WTC11 (cell line): ENCODE measurements at regions not wholly inside any gene's neighbourhood (a gene's known extent, or its start where the extent isn't known, plus 50 kb on each side); places are given as distances from the start of the nearest gene placed in this dataset.

Source experiments
- ATAC-seq: fragments of 200-7000 bp; cut with Tn5 transposase; 2 replicates; pipeline ENCODE4 v1.10.0; 2021; ENCODE audit warnings: mild to moderate bottlenecking, moderate library complexity
- CTCF ChIA-PET: fragments of 300-600 bp; sonication (Branson Sonifier 250); formaldehyde crosslinking; loops from one replicate; lab custom pipeline; 2021; ENCODE audit warnings: antibody characterized with exemption; lab: Charles Lee
- POLR2A ChIA-PET: fragments of 350-600 bp; sonication (Branson Sonifier 250); formaldehyde crosslinking; loops from one replicate; lab custom pipeline; 2021; ENCODE audit warnings: antibody characterized with exemption; lab: Charles Lee
- DNase-seq: peaks from one replicate; pipeline ENCODE4 v3.0.0; 2021; ENCODE audit warnings: low spot score
- H3K27ac Mint-ChIP-seq: 2 replicates; pipeline ENCODE4 v1.8.0; 2021; ENCODE audit warnings: mixed read lengths
- H3K27me3 Mint-ChIP-seq: 2 replicates; pipeline ENCODE4 v1.8.0; 2021; ENCODE audit warnings: low read depth, mild to moderate bottlenecking, moderate library complexity, mixed read lengths
- H3K36me3 Mint-ChIP-seq: 2 replicates; pipeline ENCODE4 v1.8.0; 2021; ENCODE audit warnings: mixed read lengths
- H3K4me1 Mint-ChIP-seq: 2 replicates; pipeline ENCODE4 v1.8.0; 2022; ENCODE audit warnings: mixed read lengths
- H3K4me3 Mint-ChIP-seq: 2 replicates; pipeline ENCODE4 v1.8.0; 2021; ENCODE audit warnings: mild to moderate bottlenecking, moderate library complexity, mixed read lengths
- H3K9me3 Mint-ChIP-seq: 2 replicates; pipeline ENCODE4 v1.8.0; 2021; ENCODE audit warnings: mixed read lengths
- CBFB ChIP-seq: sonication (generic); formaldehyde crosslinking; IDR thresholded peaks from 2 replicates; pipeline ENCODE4 v1.8.1; 2022; ENCODE audit warnings: mild to moderate bottlenecking, low read depth, missing genetic modification reagents
- CREB1 ChIP-seq: sonication (generic); formaldehyde crosslinking; IDR thresholded peaks from 2 replicates; pipeline ENCODE4 v1.8.0; 2023; ENCODE audit warnings: mild to moderate bottlenecking, missing genetic modification reagents
- EMX1 ChIP-seq: fragments of 250-450 bp; sonication (Bioruptor Pico); IDR thresholded peaks from 2 replicates; pipeline ENCODE4 v1.8.0; 2021; ENCODE audit warnings: mild to moderate bottlenecking
- FOXP1 ChIP-seq: sonication (generic); formaldehyde crosslinking; IDR thresholded peaks from 2 replicates; pipeline ENCODE4 v1.8.0; 2022; ENCODE audit warnings: missing genetic modification reagents, mild to moderate bottlenecking, moderate library complexity, borderline replicate concordance
- GRHL2 ChIP-seq: fragments of 250-450 bp; sonication (Bioruptor Pico); IDR thresholded peaks from 2 replicates; pipeline ENCODE4 v1.8.0; 2022; ENCODE audit warnings: mild to moderate bottlenecking, moderate library complexity; ENCODE audit not compliant: insufficient replicate concordance, severe bottlenecking
- MXD4 ChIP-seq: fragments of 250-450 bp; sonication (Bioruptor Pico); IDR thresholded peaks from 2 replicates; pipeline ENCODE4 v1.8.0; 2021; ENCODE audit warnings: mild to moderate bottlenecking, moderate library complexity, borderline replicate concordance
- NFE2L1 ChIP-seq: sonication (generic); formaldehyde crosslinking; IDR thresholded peaks from 2 replicates; pipeline ENCODE4 v1.8.1; 2023; ENCODE audit warnings: missing genetic modification reagents
- NR2C2 ChIP-seq: sonication (generic); formaldehyde crosslinking; IDR thresholded peaks from 2 replicates; pipeline ENCODE4 v1.8.0; 2022; ENCODE audit warnings: mild to moderate bottlenecking, missing genetic modification reagents
- PRRX2 ChIP-seq: fragments of 250-450 bp; sonication (Bioruptor Pico); IDR thresholded peaks from 2 replicates; pipeline ENCODE4 v1.8.0; 2021; ENCODE audit warnings: mild to moderate bottlenecking
- TP53 ChIP-seq: sonication (generic); formaldehyde crosslinking; IDR thresholded peaks from 2 replicates; pipeline ENCODE4 v1.8.1; 2023; ENCODE audit warnings: mild to moderate bottlenecking, missing genetic modification reagents
- ZNF219 ChIP-seq: sonication (generic); formaldehyde crosslinking; IDR thresholded peaks from 2 replicates; pipeline ENCODE4 v1.8.0; 2023; ENCODE audit warnings: missing genetic modification reagents, mild to moderate bottlenecking, borderline replicate concordance
- ZNF416 ChIP-seq: fragments of 250-450 bp; sonication (Bioruptor Pico); IDR thresholded peaks from 2 replicates; pipeline ENCODE4 v1.9.0; 2021; ENCODE audit warnings: mild to moderate bottlenecking, inconsistent platforms
- TF ChIP-seq, protein P1 (sequence below): sonication (generic); formaldehyde crosslinking; IDR thresholded peaks from 2 replicates; pipeline ENCODE4 v1.8.0; 2022; ENCODE audit warnings: missing genetic modification reagents
- TF ChIP-seq, protein P2 (sequence below): fragments of 250-450 bp; sonication (Bioruptor Pico); conservative IDR thresholded peaks from 2 replicates; pipeline ENCODE4 v1.9.0; 2021; ENCODE audit warnings: mild to moderate bottlenecking
- TF ChIP-seq, protein P3 (sequence below): fragments of 250-450 bp; sonication (Bioruptor Pico); IDR thresholded peaks from 2 replicates; pipeline ENCODE4 v1.9.0; 2021; ENCODE audit warnings: moderate library complexity, mild to moderate bottlenecking, inconsistent platforms, borderline replicate concordance
- TF ChIP-seq, protein P4 (sequence below): sonication (generic); formaldehyde crosslinking; IDR thresholded peaks from 2 replicates; pipeline ENCODE4 v1.8.0; 2022; ENCODE audit warnings: mild to moderate bottlenecking, missing genetic modification reagents
- TF ChIP-seq, protein P5 (sequence below): sonication (generic); formaldehyde crosslinking; IDR thresholded peaks from 2 replicates; pipeline ENCODE4 v1.8.1; 2023; ENCODE audit warnings: mild to moderate bottlenecking, moderate library complexity, missing genetic modification reagents

DNA sequence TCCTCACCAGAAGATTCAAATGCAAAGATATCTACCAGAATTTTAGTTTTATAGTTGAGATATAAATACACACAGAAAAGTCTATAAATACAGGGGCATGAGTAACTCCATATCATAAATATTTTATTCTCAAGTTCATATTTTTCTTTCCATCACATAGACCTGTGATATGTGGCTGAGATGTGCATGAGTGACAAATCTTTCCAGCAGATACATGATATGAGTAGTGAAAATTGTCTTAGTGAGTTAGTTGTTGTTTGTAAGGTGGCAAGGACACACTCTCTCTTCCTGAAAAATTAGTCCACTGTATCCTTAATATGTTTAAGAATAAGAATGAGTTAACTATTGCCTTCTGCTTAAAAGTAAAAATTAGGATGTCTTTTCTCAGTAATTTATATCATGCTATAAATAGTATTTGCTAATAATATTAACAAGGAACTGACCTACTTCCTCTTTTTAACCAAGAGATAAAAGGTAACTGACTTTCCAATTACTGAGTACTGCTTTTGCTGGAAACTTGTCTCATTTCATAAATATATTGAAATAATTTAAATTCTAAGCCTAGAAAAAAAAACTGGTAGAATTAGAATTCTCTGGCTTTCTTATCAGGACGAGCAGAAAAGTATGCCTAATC lies 85.2 kb upstream of the SESTD1 start:
- POLR2A ChIA-PET: no interaction called here
- no peaks in the 10 kb centered on the region for H3K27me3 Mint-ChIP-seq
- CTCF ChIA-PET: no interaction called here

DNA sequence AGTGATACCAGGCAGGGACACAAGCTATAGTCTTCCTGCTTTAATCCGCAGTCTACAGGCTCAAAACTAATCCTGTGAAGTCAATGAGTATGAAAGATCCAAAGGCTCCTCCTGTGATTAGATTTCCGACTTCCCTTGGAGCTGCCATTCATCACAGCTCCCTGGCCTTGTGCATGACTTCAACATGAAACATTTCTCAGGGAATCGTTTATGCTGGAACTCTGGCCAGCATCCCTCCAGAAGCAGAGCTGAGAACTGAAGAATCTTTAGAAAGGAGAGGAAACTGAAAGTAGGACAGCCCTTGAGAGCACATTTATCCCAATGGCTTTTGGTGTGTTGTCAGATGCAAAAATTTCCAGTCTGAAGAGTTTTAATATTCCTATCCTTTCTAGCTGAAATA lies 84.3 kb upstream of the SESTD1 start:
- H3K27me3 Mint-ChIP-seq: no peaks in the 10 kb centered on the region
- peaks cover 12% of the 10 kb centered on the region for H3K4me1 Mint-ChIP-seq
- ATAC-seq (no peak), DNase-seq (no peak)
- no peaks in the 10 kb centered on the region for H3K36me3 Mint-ChIP-seq
- H3K9me3 Mint-ChIP-seq: no peaks in the 10 kb centered on the region
- CTCF ChIA-PET: interaction anchor here (0.9 kb wide), 1 partner anchor 130 kb away, joined by 3 read pairs; no protein-coding TSS in a partner anchor
- no peak overlapping the region for H3K4me3 Mint-ChIP-seq
- POLR2A ChIA-PET: no interaction called here
- no peak overlapping the region for H3K27ac Mint-ChIP-seq
- TF ChIP-seq ZNF219: no peak
- no peak for TF ChIP-seq MXD4 (CRISPR knock-in tag)
- TF ChIP-seq, protein P1, sequence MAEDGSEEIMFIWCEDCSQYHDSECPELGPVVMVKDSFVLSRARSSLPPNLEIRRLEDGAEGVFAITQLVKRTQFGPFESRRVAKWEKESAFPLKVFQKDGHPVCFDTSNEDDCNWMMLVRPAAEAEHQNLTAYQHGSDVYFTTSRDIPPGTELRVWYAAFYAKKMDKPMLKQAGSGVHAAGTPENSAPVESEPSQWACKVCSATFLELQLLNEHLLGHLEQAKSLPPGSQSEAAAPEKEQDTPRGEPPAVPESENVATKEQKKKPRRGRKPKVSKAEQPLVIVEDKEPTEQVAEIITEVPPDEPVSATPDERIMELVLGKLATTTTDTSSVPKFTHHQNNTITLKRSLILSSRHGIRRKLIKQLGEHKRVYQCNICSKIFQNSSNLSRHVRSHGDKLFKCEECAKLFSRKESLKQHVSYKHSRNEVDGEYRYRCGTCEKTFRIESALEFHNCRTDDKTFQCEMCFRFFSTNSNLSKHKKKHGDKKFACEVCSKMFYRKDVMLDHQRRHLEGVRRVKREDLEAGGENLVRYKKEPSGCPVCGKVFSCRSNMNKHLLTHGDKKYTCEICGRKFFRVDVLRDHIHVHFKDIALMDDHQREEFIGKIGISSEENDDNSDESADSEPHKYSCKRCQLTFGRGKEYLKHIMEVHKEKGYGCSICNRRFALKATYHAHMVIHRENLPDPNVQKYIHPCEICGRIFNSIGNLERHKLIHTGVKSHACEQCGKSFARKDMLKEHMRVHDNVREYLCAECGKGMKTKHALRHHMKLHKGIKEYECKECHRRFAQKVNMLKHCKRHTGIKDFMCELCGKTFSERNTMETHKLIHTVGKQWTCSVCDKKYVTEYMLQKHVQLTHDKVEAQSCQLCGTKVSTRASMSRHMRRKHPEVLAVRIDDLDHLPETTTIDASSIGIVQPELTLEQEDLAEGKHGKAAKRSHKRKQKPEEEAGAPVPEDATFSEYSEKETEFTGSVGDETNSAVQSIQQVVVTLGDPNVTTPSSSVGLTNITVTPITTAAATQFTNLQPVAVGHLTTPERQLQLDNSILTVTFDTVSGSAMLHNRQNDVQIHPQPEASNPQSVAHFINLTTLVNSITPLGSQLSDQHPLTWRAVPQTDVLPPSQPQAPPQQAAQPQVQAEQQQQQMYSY: no peak
- no peak for TF ChIP-seq PRRX2 (CRISPR knock-in tag)
- TF ChIP-seq, protein P2, sequence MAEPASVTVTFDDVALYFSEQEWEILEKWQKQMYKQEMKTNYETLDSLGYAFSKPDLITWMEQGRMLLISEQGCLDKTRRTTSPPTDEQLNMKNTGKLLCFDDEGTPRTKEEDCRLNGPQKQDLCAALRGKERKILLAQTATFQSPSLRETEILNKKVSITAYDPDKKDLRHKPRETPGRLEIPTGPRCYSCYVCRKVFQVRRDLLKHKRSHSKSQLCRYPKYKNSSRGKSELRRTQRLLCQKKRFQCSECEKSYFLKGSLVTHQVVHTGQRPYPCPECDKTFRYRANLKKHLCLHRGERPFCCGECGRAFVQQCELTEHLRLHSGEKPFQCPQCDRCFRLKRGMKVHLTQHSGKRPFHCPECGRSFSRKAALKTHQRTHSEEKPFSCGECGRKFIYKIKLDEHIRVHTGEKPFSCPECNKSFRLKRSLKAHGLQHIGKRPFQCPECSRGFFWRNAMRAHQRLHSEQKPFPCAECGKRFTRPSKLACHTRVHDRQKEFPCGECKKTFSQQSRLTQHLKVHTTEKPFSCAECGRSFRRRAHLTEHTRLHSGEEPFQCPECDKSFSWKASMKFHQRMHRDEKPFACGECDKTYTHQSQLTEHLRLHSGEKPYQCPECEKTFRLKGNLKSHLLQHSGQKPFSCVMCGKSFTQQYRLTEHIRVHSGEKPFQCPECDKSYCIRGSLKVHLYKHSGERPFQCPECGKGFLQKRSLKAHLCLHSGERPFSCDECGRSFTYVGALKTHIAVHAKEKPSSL: no peak
- TF ChIP-seq NR2C2: no peak
- TF ChIP-seq, protein P3, sequence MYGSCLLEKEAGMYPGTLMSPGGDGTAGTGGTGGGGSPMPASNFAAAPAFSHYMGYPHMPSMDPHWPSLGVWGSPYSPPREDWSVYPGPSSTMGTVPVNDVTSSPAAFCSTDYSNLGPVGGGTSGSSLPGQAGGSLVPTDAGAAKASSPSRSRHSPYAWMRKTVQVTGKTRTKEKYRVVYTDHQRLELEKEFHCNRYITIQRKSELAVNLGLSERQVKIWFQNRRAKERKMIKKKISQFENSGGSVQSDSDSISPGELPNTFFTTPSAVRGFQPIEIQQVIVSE (CRISPR knock-in tag): no peak
- TF ChIP-seq, protein P4, sequence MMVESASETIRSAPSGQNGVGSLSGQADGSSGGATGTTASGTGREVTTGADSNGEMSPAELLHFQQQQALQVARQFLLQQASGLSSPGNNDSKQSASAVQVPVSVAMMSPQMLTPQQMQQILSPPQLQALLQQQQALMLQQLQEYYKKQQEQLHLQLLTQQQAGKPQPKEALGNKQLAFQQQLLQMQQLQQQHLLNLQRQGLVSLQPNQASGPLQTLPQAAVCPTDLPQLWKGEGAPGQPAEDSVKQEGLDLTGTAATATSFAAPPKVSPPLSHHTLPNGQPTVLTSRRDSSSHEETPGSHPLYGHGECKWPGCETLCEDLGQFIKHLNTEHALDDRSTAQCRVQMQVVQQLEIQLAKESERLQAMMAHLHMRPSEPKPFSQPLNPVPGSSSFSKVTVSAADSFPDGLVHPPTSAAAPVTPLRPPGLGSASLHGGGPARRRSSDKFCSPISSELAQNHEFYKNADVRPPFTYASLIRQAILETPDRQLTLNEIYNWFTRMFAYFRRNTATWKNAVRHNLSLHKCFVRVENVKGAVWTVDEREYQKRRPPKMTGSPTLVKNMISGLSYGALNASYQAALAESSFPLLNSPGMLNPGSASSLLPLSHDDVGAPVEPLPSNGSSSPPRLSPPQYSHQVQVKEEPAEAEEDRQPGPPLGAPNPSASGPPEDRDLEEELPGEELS (CRISPR knock-in tag): no peak
- no peak for TF ChIP-seq FOXP1 (CRISPR knock-in tag)
- TF ChIP-seq, protein P5, sequence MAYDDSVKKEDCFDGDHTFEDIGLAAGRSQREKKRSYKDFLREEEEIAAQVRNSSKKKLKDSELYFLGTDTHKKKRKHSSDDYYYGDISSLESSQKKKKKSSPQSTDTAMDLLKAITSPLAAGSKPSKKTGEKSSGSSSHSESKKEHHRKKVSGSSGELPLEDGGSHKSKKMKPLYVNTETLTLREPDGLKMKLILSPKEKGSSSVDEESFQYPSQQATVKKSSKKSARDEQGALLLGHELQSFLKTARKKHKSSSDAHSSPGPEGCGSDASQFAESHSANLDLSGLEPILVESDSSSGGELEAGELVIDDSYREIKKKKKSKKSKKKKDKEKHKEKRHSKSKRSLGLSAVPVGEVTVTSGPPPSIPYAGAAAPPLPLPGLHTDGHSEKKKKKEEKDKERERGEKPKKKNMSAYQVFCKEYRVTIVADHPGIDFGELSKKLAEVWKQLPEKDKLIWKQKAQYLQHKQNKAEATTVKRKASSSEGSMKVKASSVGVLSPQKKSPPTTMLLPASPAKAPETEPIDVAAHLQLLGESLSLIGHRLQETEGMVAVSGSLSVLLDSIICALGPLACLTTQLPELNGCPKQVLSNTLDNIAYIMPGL (CRISPR knock-in tag): no peak
- TF ChIP-seq CREB1 (CRISPR knock-in tag): no peak
- no peak for TF ChIP-seq EMX1 (CRISPR knock-in tag)
- TF ChIP-seq ZNF416 (CRISPR knock-in tag): no peak
- no peak for TF ChIP-seq NFE2L1 (CRISPR knock-in tag)
- no peak for TF ChIP-seq CBFB
- TF ChIP-seq, all 79 proteins: peak for 0

More for the DNA sequence above, 85.2 kb upstream of the SESTD1 start:
- H3K4me3 Mint-ChIP-seq: no peak overlapping the region
- peaks cover 7% of the 10 kb centered on the region for H3K4me1 Mint-ChIP-seq
- no peak for DNase-seq
- no peak overlapping the region for H3K27ac Mint-ChIP-seq
- H3K36me3 Mint-ChIP-seq: no peaks in the 10 kb centered on the region
- no peaks in the 10 kb centered on the region for H3K9me3 Mint-ChIP-seq
- ATAC-seq: no peak
- TF ChIP-seq GRHL2 (CRISPR knock-in tag) (no peak), TP53 (CRISPR knock-in tag) (no peak)
